ENCODE measurements at regions not wholly inside any gene's neighbourhood (a gene's known extent, or its start where the extent isn't known, plus 50 kb on each side); places are given as distances from the start of the nearest gene placed in this dataset.

GRCh38 chr5:118703241-118703640 lies 285.1 kb downstream of the DTWD2 start:
- H3K4me1 ChIP-seq: no peaks in the 10 kb centered on the region
- no peak for DNase-seq
- no peak for TF ChIP-seq CTCF (IDR thresholded peaks at IDR 0.05; ENCODE audit: borderline replicate concordance)
- no peaks in the 10 kb centered on the region for H3K27me3 ChIP-seq (ENCODE audit: low read depth)
- H3K36me3 ChIP-seq: peaks cover 6% of the 10 kb centered on the region
- peaks cover 23% of the 10 kb centered on the region for H3K9me3 ChIP-seq (replicated peaks)
- no peak overlapping the region for H3K4me3 ChIP-seq
- intact Hi-C loops (cut with micrococcal nuclease): no loop called here
- no peak overlapping the region for H3K27ac ChIP-seq (replicated peaks)

- H3K4me1 ChIP-seq: no peaks in the 10 kb centered on the region
- peaks cover 16% of the 10 kb centered on the region for H3K9me3 ChIP-seq (replicated peaks)
- intact Hi-C loops (cut with micrococcal nuclease): no loop called here
- no peak overlapping the region for H3K27ac ChIP-seq (replicated peaks)
- no peak overlapping the region for H3K4me3 ChIP-seq
- peaks cover 6% of the 10 kb centered on the region for H3K36me3 ChIP-seq
- no peak for DNase-seq
- TF ChIP-seq CTCF (IDR thresholded peaks at IDR 0.05; ENCODE audit: borderline replicate concordance): no peak
- H3K27me3 ChIP-seq (ENCODE audit: low read depth): no peaks in the 10 kb centered on the region
Measured at GRCh38 chr5:118701791-118702190, 286.6 kb downstream of the DTWD2 start.

- no peak for TF ChIP-seq CTCF (IDR thresholded peaks at IDR 0.05; ENCODE audit: borderline replicate concordance)
- intact Hi-C loops (cut with micrococcal nuclease): no loop called here
Measured at GRCh38 chr5:118700510-118700909, 287.8 kb downstream of the DTWD2 start.

GRCh38 chr5:118698774-118699173 lies 289.6 kb downstream of the DTWD2 start:
- Histone ChIP-seq H3K4me1 (no peaks in the 10 kb centered on the region), H3K27me3 (ENCODE audit: low read depth) (no peaks in the 10 kb centered on the region), H3K4me3 (no peak overlapping the region), H3K27ac (replicated peaks) (no peak overlapping the region), H3K9me3 (replicated peaks) (peaks cover 12% of the 10 kb centered on the region), H3K36me3 (peaks cover 6% of the 10 kb centered on the region)
- no peak for DNase-seq
- TF ChIP-seq CTCF (IDR thresholded peaks at IDR 0.05; ENCODE audit: borderline replicate concordance): no peak
- intact Hi-C loops (cut with micrococcal nuclease): no loop called here

More at GRCh38 chr5:118700510-118700909, 287.8 kb downstream of the DTWD2 start:
- Histone ChIP-seq H3K4me3 (no peak overlapping the region), H3K4me1 (no peaks in the 10 kb centered on the region), H3K27me3 (ENCODE audit: low read depth) (no peaks in the 10 kb centered on the region), H3K9me3 (replicated peaks) (peaks cover 16% of the 10 kb centered on the region), H3K27ac (replicated peaks) (no peak overlapping the region), H3K36me3 (peaks cover 6% of the 10 kb centered on the region)
- DNase-seq: no peak

- Histone ChIP-seq H3K4me1 (peaks cover 4% of the 10 kb centered on the region), H3K9me3 (replicated peaks) (no peaks in the 10 kb centered on the region), H3K4me3 (no peak overlapping the region), H3K27ac (replicated peaks) (no peak overlapping the region), H3K27me3 (ENCODE audit: low read depth) (no peaks in the 10 kb centered on the region), H3K36me3 (no peaks in the 10 kb centered on the region)
- intact Hi-C loops (cut with micrococcal nuclease): no loop called here
- no peak for TF ChIP-seq CTCF (IDR thresholded peaks at IDR 0.05; ENCODE audit: borderline replicate concordance)
- DNase-seq: no peak
Measured at GRCh38 chr5:118696076-118696475, 292.3 kb downstream of the DTWD2 start.

All from left ventricle myocardium inferior (tissue), 1 donor.